ENCODE measurements at regions not wholly inside any gene's neighbourhood (a gene's known extent, or its start where the extent isn't known, plus 50 kb on each side); places are given as distances from the start of the nearest gene placed in this dataset.
A peak's percentile ranks its signal among the peaks of the same experiment; 100 is the strongest.
"Not testable (repeated sequence)": the region's sequence is repeated elsewhere in the genome, so short reads cannot be mapped to it uniquely, and the experiment has no call there.

- Histone ChIP-seq H3K4me1 (ENCODE audit: insufficient read depth) (no peaks in the 10 kb centered on the region), H3K27ac (ENCODE audit: low read depth) (no peak overlapping the region), H3K36me3 (ENCODE audit: insufficient read depth) (no peaks in the 10 kb centered on the region), H3K4me3 (ENCODE audit: low read depth, low read length) (no peak overlapping the region)
- WGBS, result 90% methylated on average over 8 of the region's 8 CpGs
- no peak for DNase-seq (ENCODE audit: extremely low spot score)
These were observed 246.1 kb downstream of the RBM19 start for GRCh38 chr12:113719911-113720591.

GRCh38 chr12:113713156-113713555 lies 241.5 kb upstream of the LHX5 start:
- no peak overlapping the region for H3K27ac ChIP-seq (ENCODE audit: low read depth)
- H3K4me1 ChIP-seq (ENCODE audit: insufficient read depth), result no peaks in the 10 kb centered on the region
- H3K4me3 ChIP-seq (ENCODE audit: low read depth, low read length), result no peak overlapping the region
- H3K36me3 ChIP-seq (ENCODE audit: insufficient read depth), result no peaks in the 10 kb centered on the region
- WGBS, result 90% methylated on average over 2 of the region's 2 CpGs
- no peak for DNase-seq (ENCODE audit: extremely low spot score)

GRCh38 chr12:113712481-113712880 lies 240.8 kb upstream of the LHX5 start:
- no peak overlapping the region for H3K4me3 ChIP-seq (ENCODE audit: low read depth, low read length)
- DNase-seq (ENCODE audit: extremely low spot score), result no peak
- H3K27ac ChIP-seq (ENCODE audit: low read depth), result no peak overlapping the region
- H3K4me1 ChIP-seq (ENCODE audit: insufficient read depth), result no peaks in the 10 kb centered on the region
- H3K36me3 ChIP-seq (ENCODE audit: insufficient read depth), result no peaks in the 10 kb centered on the region
- WGBS, result 73% methylated on average over 5 of the region's 5 CpGs

GRCh38 chr12:113710216-113710615 lies 238.5 kb upstream of the LHX5 start:
- H3K4me3 ChIP-seq (ENCODE audit: low read depth, low read length), result no peak overlapping the region
- no peak for DNase-seq (ENCODE audit: extremely low spot score)
- WGBS, result 56% methylated on average over 5 of the region's 5 CpGs
- H3K4me1 ChIP-seq (ENCODE audit: insufficient read depth), result no peaks in the 10 kb centered on the region
- H3K27ac ChIP-seq (ENCODE audit: low read depth), result no peak overlapping the region
- H3K36me3 ChIP-seq (ENCODE audit: insufficient read depth), result no peaks in the 10 kb centered on the region

GRCh38 chr12:113709456-113709855 lies 237.8 kb upstream of the LHX5 start:
- no peak for DNase-seq (ENCODE audit: extremely low spot score)
- no peaks in the 10 kb centered on the region for H3K36me3 ChIP-seq (ENCODE audit: insufficient read depth)
- H3K4me3 ChIP-seq (ENCODE audit: low read depth, low read length), result no peak overlapping the region
- WGBS, result 89% methylated on average over 3 of the region's 3 CpGs
- H3K27ac ChIP-seq (ENCODE audit: low read depth), result no peak overlapping the region
- no peaks in the 10 kb centered on the region for H3K4me1 ChIP-seq (ENCODE audit: insufficient read depth)

- H3K4me1 ChIP-seq (ENCODE audit: insufficient read depth), result no peaks in the 10 kb centered on the region
- 71% methylated on average over 11 of the region's 11 CpGs for WGBS
- no peak overlapping the region for H3K27ac ChIP-seq (ENCODE audit: low read depth)
- DNase-seq (ENCODE audit: extremely low spot score), result no peak
- no peak overlapping the region for H3K4me3 ChIP-seq (ENCODE audit: low read depth, low read length)
- no peaks in the 10 kb centered on the region for H3K36me3 ChIP-seq (ENCODE audit: insufficient read depth)
These were observed 231.2 kb upstream of the LHX5 start for GRCh38 chr12:113702836-113703235.

- DNase-seq (ENCODE audit: extremely low spot score), result no peak
- Histone ChIP-seq H3K4me1 (ENCODE audit: insufficient read depth) (no peaks in the 10 kb centered on the region), H3K4me3 (ENCODE audit: low read depth, low read length) (no peak overlapping the region), H3K27ac (ENCODE audit: low read depth) (no peak overlapping the region), H3K36me3 (ENCODE audit: insufficient read depth) (no peaks in the 10 kb centered on the region)
- 58% methylated on average over 4 of the region's 4 CpGs for WGBS
These were observed 230.6 kb upstream of the LHX5 start for GRCh38 chr12:113702276-113702675.

GRCh38 chr12:113700943-113701342 lies 229.3 kb upstream of the LHX5 start:
- WGBS, result 9% methylated on average over 5 of the region's 5 CpGs
- Histone ChIP-seq H3K4me1 (ENCODE audit: insufficient read depth) (no peaks in the 10 kb centered on the region), H3K4me3 (ENCODE audit: low read depth, low read length) (no peak overlapping the region), H3K27ac (ENCODE audit: low read depth) (no peak overlapping the region), H3K36me3 (ENCODE audit: insufficient read depth) (no peaks in the 10 kb centered on the region)
- no peak for DNase-seq (ENCODE audit: extremely low spot score)

GRCh38 chr12:113699984-113700383 lies 228.3 kb upstream of the LHX5 start:
- H3K4me3 ChIP-seq (ENCODE audit: low read depth, low read length); H3K36me3 ChIP-seq (ENCODE audit: insufficient read depth); H3K27ac ChIP-seq (ENCODE audit: low read depth); DNase-seq (ENCODE audit: extremely low spot score); H3K4me1 ChIP-seq (ENCODE audit: insufficient read depth): not testable (repeated sequence)
- 60% methylated on average over 3 of the region's 3 CpGs for WGBS

GRCh38 chr12:113698510-113698858 lies 226.8 kb upstream of the LHX5 start:
- no peak for DNase-seq (ENCODE audit: extremely low spot score)
- H3K4me1 ChIP-seq (ENCODE audit: insufficient read depth), result no peaks in the 10 kb centered on the region
- H3K27ac ChIP-seq (ENCODE audit: low read depth), result no peak overlapping the region
- no peaks in the 10 kb centered on the region for H3K36me3 ChIP-seq (ENCODE audit: insufficient read depth)
- H3K4me3 ChIP-seq (ENCODE audit: low read depth, low read length), result no peak overlapping the region
- 61% methylated on average over 5 of the region's 5 CpGs for WGBS

- H3K4me1 ChIP-seq (ENCODE audit: insufficient read depth), result no peaks in the 10 kb centered on the region
- 11% methylated on average over 11 of the region's 11 CpGs for WGBS
- no peak overlapping the region for H3K27ac ChIP-seq (ENCODE audit: low read depth)
- H3K4me3 ChIP-seq (ENCODE audit: low read depth, low read length), result no peak overlapping the region
- DNase-seq (ENCODE audit: extremely low spot score), result peak; percentile 29
- H3K36me3 ChIP-seq (ENCODE audit: insufficient read depth), result no peaks in the 10 kb centered on the region
These were observed 226.2 kb upstream of the LHX5 start for GRCh38 chr12:113697651-113698509.

GRCh38 chr12:113697104-113697503 lies 225.4 kb upstream of the LHX5 start:
- no peak for DNase-seq (ENCODE audit: extremely low spot score)
- Histone ChIP-seq H3K27ac (ENCODE audit: low read depth) (no peak overlapping the region), H3K36me3 (ENCODE audit: insufficient read depth) (no peaks in the 10 kb centered on the region), H3K4me3 (ENCODE audit: low read depth, low read length) (no peak overlapping the region), H3K4me1 (ENCODE audit: insufficient read depth) (no peaks in the 10 kb centered on the region)
- WGBS, result 61% methylated on average over 5 of the region's 5 CpGs

- no peak for DNase-seq (ENCODE audit: extremely low spot score)
- Histone ChIP-seq H3K27ac (ENCODE audit: low read depth) (no peak overlapping the region), H3K36me3 (ENCODE audit: insufficient read depth) (no peaks in the 10 kb centered on the region), H3K4me3 (ENCODE audit: low read depth, low read length) (no peak overlapping the region), H3K4me1 (ENCODE audit: insufficient read depth) (no peaks in the 10 kb centered on the region)
- 61% methylated on average over 8 of the region's 8 CpGs for WGBS
These were observed 222.0 kb upstream of the LHX5 start for GRCh38 chr12:113693693-113694092.

- H3K4me3 ChIP-seq (ENCODE audit: low read depth, low read length), result no peak overlapping the region
- no peak for DNase-seq (ENCODE audit: extremely low spot score)
- no peaks in the 10 kb centered on the region for H3K36me3 ChIP-seq (ENCODE audit: insufficient read depth)
- 84% methylated on average over 9 of the region's 9 CpGs for WGBS
- H3K27ac ChIP-seq (ENCODE audit: low read depth), result no peak overlapping the region
- H3K4me1 ChIP-seq (ENCODE audit: insufficient read depth), result no peaks in the 10 kb centered on the region
These were observed 217.5 kb upstream of the LHX5 start for GRCh38 chr12:113689047-113689610.

All from urinary bladder (tissue), 3 donors.